ENCODE measurements at regions not wholly inside any gene's neighbourhood (a gene's known extent, or its start where the extent isn't known, plus 50 kb on each side); places are given as distances from the start of the nearest gene placed in this dataset.

GRCh38 chr15:93418566-93418965 is 329.6 kb upstream of the RGMA start:
- no peak for TF ChIP-seq CTCF (conservative IDR thresholded peaks at IDR 0.05; ENCODE audit: low read depth, low read length)
- H3K4me3 ChIP-seq (ENCODE audit: low read depth, low read length) = no peak overlapping the region
- DNase-seq (ENCODE audit: low read depth) = no peak

GRCh38 chr15:93417631-93418030 is 328.6 kb upstream of the RGMA start:
- no peak for TF ChIP-seq CTCF (conservative IDR thresholded peaks at IDR 0.05; ENCODE audit: low read depth, low read length)
- no peak overlapping the region for H3K4me3 ChIP-seq (ENCODE audit: low read depth, low read length)
- no peak for DNase-seq (ENCODE audit: low read depth)

DNA sequence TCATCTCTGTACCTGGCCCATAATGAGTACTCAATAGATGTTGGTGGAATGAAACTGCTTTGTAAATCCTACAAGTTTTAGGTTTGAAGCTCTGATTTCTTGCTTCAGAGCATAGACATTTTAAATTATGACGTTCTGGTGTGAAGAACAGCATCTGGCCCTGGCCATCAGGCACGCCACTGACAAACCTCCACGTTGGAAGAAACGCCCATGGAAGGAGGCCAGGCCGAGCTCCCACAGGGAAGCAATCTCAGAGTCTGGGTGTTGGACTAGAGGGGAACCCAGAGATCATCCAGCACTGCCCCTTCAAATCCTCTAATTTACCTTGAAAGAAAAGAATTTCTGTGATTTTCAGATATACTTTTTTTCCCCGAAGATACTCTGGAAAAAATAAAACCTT is 328.1 kb upstream of the RGMA start:
- no peak for TF ChIP-seq CTCF (conservative IDR thresholded peaks at IDR 0.05; ENCODE audit: low read depth, low read length)
- no peak for DNase-seq (ENCODE audit: low read depth)
- H3K4me3 ChIP-seq (ENCODE audit: low read depth, low read length) = no peak overlapping the region

- no peak for DNase-seq (ENCODE audit: low read depth)
- TF ChIP-seq CTCF (conservative IDR thresholded peaks at IDR 0.05; ENCODE audit: low read depth, low read length) = no peak
- no peak overlapping the region for H3K4me3 ChIP-seq (ENCODE audit: low read depth, low read length)
These were observed 326.6 kb upstream of the RGMA start for GRCh38 chr15:93415576-93415975.

GRCh38 chr15:93414576-93415231 is 325.7 kb upstream of the RGMA start:
- H3K4me3 ChIP-seq (ENCODE audit: low read depth, low read length) = no peak overlapping the region
- TF ChIP-seq CTCF (conservative IDR thresholded peaks at IDR 0.05; ENCODE audit: low read depth, low read length) = no peak
- DNase-seq (ENCODE audit: low read depth) = no peak

DNA sequence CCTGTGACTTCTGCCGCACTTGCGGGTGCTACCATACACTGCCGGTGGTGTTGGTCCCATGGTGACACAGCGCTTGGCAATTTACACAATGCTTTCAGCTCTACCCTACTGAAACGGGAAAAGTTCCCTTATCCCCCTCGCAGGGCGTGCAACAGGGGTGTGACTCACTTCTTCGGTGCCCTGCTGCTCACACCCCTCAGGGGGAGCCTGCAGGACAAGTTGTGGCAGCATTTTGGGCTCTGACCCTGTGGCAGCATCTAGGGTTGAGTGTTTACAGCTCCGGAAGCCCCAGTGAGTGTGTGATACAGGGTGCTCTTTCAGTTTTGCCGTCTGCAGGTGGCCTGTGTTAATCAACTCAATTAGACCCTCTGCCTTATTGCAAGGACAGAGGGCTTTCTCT is 324.7 kb upstream of the RGMA start:
- no peak for DNase-seq (ENCODE audit: low read depth)
- TF ChIP-seq CTCF (conservative IDR thresholded peaks at IDR 0.05; ENCODE audit: low read depth, low read length) = no peak
- no peak overlapping the region for H3K4me3 ChIP-seq (ENCODE audit: low read depth, low read length)

DNA sequence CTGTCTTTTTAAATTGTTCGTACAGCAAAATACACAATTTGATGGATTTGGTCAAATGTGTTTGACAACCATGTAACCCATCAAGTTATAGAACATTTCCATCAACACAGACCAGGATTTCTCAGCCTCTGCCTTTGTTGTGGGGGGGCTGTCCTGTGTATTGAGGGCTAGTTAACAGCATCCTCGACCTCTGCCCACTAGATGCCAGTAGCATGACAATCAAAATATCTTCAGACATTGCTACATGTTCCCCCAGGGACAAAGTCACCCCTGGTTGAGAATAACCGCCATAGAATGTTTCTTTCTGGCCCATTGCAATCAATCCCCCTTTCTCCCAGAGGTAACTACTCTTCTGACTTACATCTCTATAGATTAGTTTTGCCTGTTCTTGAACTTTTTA is 310.1 kb upstream of the RGMA start:
- no peak for DNase-seq (ENCODE audit: low read depth)
- peak; percentile 53 for TF ChIP-seq CTCF (conservative IDR thresholded peaks at IDR 0.05; ENCODE audit: low read depth, low read length)
- no peak overlapping the region for H3K4me3 ChIP-seq (ENCODE audit: low read depth, low read length)

All from epithelial cell of proximal tubule (primary cell).